GM23338 (cell line): ENCODE measurements at regions not wholly inside any gene's neighbourhood (a gene's known extent, or its start where the extent isn't known, plus 50 kb on each side); places are given as distances from the start of the nearest gene placed in this dataset.

Experiments
- ATAC-seq: fragments of 200-7000 bp; cut with Tn5 transposase; 3 replicates; pipeline ENCODE4 v1.9.1; 2020
- DNase-seq: peaks from one replicate; pipeline ENCODE4 v3.0.0-alpha.2; 2015; ENCODE audit warnings: low spot score
- H2AFZ ChIP-seq: fragments of 200-600 bp; sonication (generic); 2 replicates; pipeline ENCODE4 v1.8.0; 2016; ENCODE audit warnings: antibody characterized with exemption, mild to moderate bottlenecking, moderate library complexity
- H3F3A ChIP-seq: fragments of 200-600 bp; sonication (generic); replicated peaks from 2 replicates; pipeline ENCODE4 v1.8.0; 2017; ENCODE audit warnings: antibody characterized with exemption, mixed run types, low read depth
- H3K27ac ChIP-seq: fragments of 200-600 bp; sonication (generic); 2 replicates; pipeline ENCODE4 v1.6.1; 2016; ENCODE audit warnings: low read depth
- H3K27me3 ChIP-seq: fragments of 200-600 bp; sonication (generic); 2 replicates; pipeline ENCODE4 v1.8.0; 2016; ENCODE audit warnings: mild to moderate bottlenecking, mixed run types, moderate library complexity; ENCODE audit not compliant: insufficient read depth
- H3K36me3 ChIP-seq: fragments of 200-600 bp; sonication (generic); 2 replicates; pipeline ENCODE4 v1.8.0; 2016; ENCODE audit warnings: mild to moderate bottlenecking; ENCODE audit not compliant: insufficient read depth
- H3K4me1 ChIP-seq: fragments of 200-600 bp; sonication (generic); 2 replicates; pipeline ENCODE4 v1.8.0; 2016; ENCODE audit warnings: mild to moderate bottlenecking, moderate library complexity; ENCODE audit not compliant: insufficient read depth
- H3K4me2 ChIP-seq: fragments of 200-600 bp; sonication (generic); 2 replicates; pipeline ENCODE4 v1.7.1; 2017; ENCODE audit warnings: mixed run types
- H3K4me3 ChIP-seq: fragments of 200-600 bp; sonication (generic); 2 replicates; pipeline ENCODE4 v1.6.1; 2016; ENCODE audit warnings: mixed run types
- H3K79me2 ChIP-seq: fragments of 200-600 bp; sonication (generic); replicated peaks from 2 replicates; pipeline ENCODE4 v1.8.0; 2017; ENCODE audit warnings: mild to moderate bottlenecking; ENCODE audit not compliant: insufficient read depth
- H3K9me2 ChIP-seq: fragments of 200-600 bp; sonication (generic); 2 replicates; pipeline ENCODE4 v1.8.0; 2017; ENCODE audit not compliant: insufficient read depth
- H4K20me1 ChIP-seq: fragments of 200-600 bp; sonication (generic); replicated peaks from 2 replicates; pipeline ENCODE4 v1.8.0; 2017; ENCODE audit warnings: mild to moderate bottlenecking; ENCODE audit not compliant: insufficient read depth
- H3K27ac Mint-ChIP-seq: 2 replicates; pipeline ENCODE4 v1.8.0; 2020; ENCODE audit warnings: inconsistent platforms, mild to moderate bottlenecking, moderate library complexity, mixed read lengths
- H3K27me3 Mint-ChIP-seq: 3 replicates; pipeline ENCODE4 v1.8.0; 2022; ENCODE audit warnings: low read depth, mild to moderate bottlenecking, moderate library complexity, mixed read lengths, inconsistent platforms; ENCODE audit not compliant: insufficient read depth, poor library complexity
- H3K36me3 Mint-ChIP-seq: 3 replicates; pipeline ENCODE4 v1.8.0; 2021; ENCODE audit warnings: low read depth, mild to moderate bottlenecking, inconsistent platforms, moderate library complexity, mixed read lengths
- H3K4me1 Mint-ChIP-seq: 3 replicates; pipeline ENCODE4 v1.8.0; 2020; ENCODE audit warnings: mild to moderate bottlenecking, inconsistent platforms, mixed read lengths
- H3K4me3 Mint-ChIP-seq: 3 replicates; pipeline ENCODE4 v1.8.0; 2021; ENCODE audit warnings: moderate library complexity, mild to moderate bottlenecking, inconsistent platforms, mixed read lengths
- H3K9me3 Mint-ChIP-seq: 3 replicates; pipeline ENCODE4 v1.8.0; 2020; ENCODE audit warnings: moderate library complexity, mild to moderate bottlenecking, inconsistent platforms, mixed read lengths
- CREB1 ChIP-seq: fragments of 250-450 bp; sonication (Bioruptor Pico); IDR thresholded peaks from 2 replicates; pipeline ENCODE4 v1.5.0; 2020; ENCODE audit warnings: low read depth, mild to moderate bottlenecking, moderate library complexity
- EZH2 ChIP-seq: fragments of 200-600 bp; sonication (generic); IDR thresholded peaks from one replicate; pipeline ENCODE4 v1.8.0; 2017; ENCODE audit warnings: antibody characterized with exemption, mild to moderate bottlenecking, low read depth; ENCODE audit not compliant: unreplicated experiment
- JUNB ChIP-seq: IDR thresholded peaks from one replicate; pipeline ENCODE4 v1.6.1; 2016; ENCODE audit warnings: antibody characterized with exemption; ENCODE audit not compliant: unreplicated experiment
- NANOG ChIP-seq: IDR thresholded peaks from 2 replicates; pipeline ENCODE4 v1.6.1; 2016; ENCODE audit warnings: antibody characterized with exemption, borderline replicate concordance
- POLR2AphosphoS5 ChIP-seq: IDR thresholded peaks from 2 replicates; pipeline ENCODE4 v1.6.1; 2016; ENCODE audit warnings: antibody characterized with exemption, low read depth
- STAT1 ChIP-seq: IDR thresholded peaks from one replicate; pipeline ENCODE4 v1.6.1; 2016; ENCODE audit warnings: antibody characterized with exemption; ENCODE audit not compliant: unreplicated experiment
- ZNF462 ChIP-seq: fragments of 250-450 bp; sonication (Bioruptor Pico); IDR thresholded peaks from 2 replicates; pipeline ENCODE4 v1.5.0; 2020; ENCODE audit warnings: mild to moderate bottlenecking, moderate library complexity
- TF ChIP-seq, protein P1 (sequence below): IDR thresholded peaks from 2 replicates; pipeline ENCODE4 v1.6.1; 2016; ENCODE audit warnings: antibody characterized with exemption
- TF ChIP-seq, protein P2 (sequence below), 2 experiments: fragments of 200-600 bp in 1 of 2; sonication (generic) in 1 of 2; conservative IDR thresholded peaks; 2 replicates each; pipeline versions ENCODE4 v1.5.1 to v1.6.1; 2016 to 2017; ENCODE audit warnings: antibody characterized with exemption in 2 of 2, low read depth in 2 of 2, mild to moderate bottlenecking in 2 of 2, moderate library complexity in 1 of 2

DNA sequence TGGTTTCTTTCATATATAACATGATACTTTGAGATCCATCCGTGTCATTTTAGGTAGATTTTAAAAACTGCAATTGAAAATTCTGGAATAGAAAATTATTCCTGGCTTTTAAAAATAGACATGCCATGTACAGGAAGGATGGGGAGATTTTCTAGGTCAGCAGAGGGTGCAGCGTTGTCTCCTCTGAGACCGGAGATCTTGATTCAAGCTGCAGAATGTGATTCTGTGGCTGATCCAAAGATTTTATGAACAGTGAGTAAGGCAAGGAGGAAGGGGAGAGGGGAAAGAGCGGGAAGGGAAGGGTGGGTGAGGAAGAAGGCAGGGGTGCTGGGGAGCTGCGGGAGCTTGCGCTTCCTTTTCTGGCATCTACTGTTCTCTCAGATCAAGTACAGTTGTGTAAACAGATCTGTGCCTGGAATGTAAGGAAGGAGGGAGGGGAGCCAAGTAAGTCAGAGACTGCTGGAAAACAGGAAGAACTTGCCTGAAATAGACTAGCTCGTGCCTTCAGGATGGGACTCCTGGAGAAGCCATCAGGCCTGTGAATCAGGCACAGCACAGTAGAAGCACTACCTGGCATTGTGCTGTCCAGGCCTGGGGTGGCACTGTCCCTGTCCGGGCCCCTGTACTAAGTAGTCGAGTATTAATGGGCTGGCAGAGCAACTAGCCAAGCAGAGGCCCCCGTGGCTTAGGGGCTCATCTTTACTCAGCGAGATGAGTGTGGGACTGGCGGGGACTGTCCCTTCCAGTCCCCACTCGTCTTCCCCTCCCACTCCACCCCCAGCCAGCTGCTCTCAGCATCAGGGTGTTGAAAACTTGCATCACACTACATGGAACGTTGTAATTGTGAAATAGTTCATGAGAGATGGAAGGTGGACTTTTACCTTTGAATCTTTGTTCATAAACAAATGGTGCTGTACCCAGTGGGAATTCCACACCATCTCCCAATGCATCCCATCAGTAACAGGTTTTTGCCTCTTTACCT lies 163.5 kb downstream of the UXS1 start (continued):
- TF ChIP-seq ZNF462 (no peak), POLR2AphosphoS5 (no peak), EZH2 (no peak), NANOG (no peak), STAT1 (no peak)
- TF ChIP-seq, protein P1, sequence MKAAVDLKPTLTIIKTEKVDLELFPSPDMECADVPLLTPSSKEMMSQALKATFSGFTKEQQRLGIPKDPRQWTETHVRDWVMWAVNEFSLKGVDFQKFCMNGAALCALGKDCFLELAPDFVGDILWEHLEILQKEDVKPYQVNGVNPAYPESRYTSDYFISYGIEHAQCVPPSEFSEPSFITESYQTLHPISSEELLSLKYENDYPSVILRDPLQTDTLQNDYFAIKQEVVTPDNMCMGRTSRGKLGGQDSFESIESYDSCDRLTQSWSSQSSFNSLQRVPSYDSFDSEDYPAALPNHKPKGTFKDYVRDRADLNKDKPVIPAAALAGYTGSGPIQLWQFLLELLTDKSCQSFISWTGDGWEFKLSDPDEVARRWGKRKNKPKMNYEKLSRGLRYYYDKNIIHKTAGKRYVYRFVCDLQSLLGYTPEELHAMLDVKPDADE, result no peak

DNA sequence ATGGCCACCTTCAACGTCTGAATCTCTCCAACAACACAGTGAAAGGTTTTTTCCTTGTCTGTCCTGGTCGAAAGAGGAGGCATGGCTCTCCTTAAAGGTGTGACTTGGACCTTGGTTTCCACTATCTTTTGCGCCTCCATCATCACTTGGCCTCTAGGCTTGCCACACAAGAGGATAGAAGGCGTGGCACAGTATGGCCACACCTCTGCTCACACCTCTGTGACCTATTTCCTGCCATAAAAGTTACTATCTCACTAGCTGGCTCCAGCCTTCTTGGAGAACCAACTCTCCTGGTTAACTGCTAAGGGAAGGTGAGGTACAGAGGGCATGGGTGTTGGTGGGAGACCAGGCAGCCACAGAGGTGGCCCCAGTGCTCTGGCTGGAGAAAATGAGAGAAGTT lies 165.9 kb downstream of the UXS1 start:
- Mint-ChIP-seq H3K27me3 (peaks cover 2% of the 10 kb centered on the region), H3K4me1 (no peaks in the 10 kb centered on the region; the same call in 2 of the 3 replicates), H3K9me3 (peaks cover 6% of the 10 kb centered on the region; the same call in 2 of the 3 replicates), H3K4me3 (no peak overlapping the region), H3K27ac (no peak overlapping the region), H3K36me3 (no peaks in the 10 kb centered on the region; the same call in 2 of the 3 replicates)
- no peaks in the 10 kb centered on the region for H3K79me2 ChIP-seq
- DNase-seq (no peak), ATAC-seq (no peak)
- no peaks in the 10 kb centered on the region; the same call in 1 of the 2 replicates for H4K20me1 ChIP-seq
- H3K9me2 ChIP-seq, result peaks cover 6% of the 10 kb centered on the region; the same call in 1 of the 2 replicates
- H3K36me3 ChIP-seq, result no peaks in the 10 kb centered on the region
- H2AFZ ChIP-seq, result no peak overlapping the region
- H3K4me2 ChIP-seq, result no peak overlapping the region
- no peak overlapping the region for H3K27ac ChIP-seq
- H3F3A ChIP-seq, result no peaks in the 10 kb centered on the region
- H3K27me3 ChIP-seq, result no peaks in the 10 kb centered on the region
- H3K4me3 ChIP-seq, result no peak overlapping the region
- no peaks in the 10 kb centered on the region for H3K4me1 ChIP-seq
- TF ChIP-seq NANOG, result no peak
- TF ChIP-seq, protein P2, sequence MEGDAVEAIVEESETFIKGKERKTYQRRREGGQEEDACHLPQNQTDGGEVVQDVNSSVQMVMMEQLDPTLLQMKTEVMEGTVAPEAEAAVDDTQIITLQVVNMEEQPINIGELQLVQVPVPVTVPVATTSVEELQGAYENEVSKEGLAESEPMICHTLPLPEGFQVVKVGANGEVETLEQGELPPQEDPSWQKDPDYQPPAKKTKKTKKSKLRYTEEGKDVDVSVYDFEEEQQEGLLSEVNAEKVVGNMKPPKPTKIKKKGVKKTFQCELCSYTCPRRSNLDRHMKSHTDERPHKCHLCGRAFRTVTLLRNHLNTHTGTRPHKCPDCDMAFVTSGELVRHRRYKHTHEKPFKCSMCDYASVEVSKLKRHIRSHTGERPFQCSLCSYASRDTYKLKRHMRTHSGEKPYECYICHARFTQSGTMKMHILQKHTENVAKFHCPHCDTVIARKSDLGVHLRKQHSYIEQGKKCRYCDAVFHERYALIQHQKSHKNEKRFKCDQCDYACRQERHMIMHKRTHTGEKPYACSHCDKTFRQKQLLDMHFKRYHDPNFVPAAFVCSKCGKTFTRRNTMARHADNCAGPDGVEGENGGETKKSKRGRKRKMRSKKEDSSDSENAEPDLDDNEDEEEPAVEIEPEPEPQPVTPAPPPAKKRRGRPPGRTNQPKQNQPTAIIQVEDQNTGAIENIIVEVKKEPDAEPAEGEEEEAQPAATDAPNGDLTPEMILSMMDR (conservative IDR thresholded peaks at IDR 0.05; ENCODE audit: low read depth in 2 of 2), result no peak
- no peak for TF ChIP-seq JUNB
- TF ChIP-seq CREB1 (CRISPR knock-in tag), result no peak
